ENCODE measurements at regions not wholly inside any gene's neighbourhood (a gene's known extent, or its start where the extent isn't known, plus 50 kb on each side); places are given as distances from the start of the nearest gene placed in this dataset.

DNA sequence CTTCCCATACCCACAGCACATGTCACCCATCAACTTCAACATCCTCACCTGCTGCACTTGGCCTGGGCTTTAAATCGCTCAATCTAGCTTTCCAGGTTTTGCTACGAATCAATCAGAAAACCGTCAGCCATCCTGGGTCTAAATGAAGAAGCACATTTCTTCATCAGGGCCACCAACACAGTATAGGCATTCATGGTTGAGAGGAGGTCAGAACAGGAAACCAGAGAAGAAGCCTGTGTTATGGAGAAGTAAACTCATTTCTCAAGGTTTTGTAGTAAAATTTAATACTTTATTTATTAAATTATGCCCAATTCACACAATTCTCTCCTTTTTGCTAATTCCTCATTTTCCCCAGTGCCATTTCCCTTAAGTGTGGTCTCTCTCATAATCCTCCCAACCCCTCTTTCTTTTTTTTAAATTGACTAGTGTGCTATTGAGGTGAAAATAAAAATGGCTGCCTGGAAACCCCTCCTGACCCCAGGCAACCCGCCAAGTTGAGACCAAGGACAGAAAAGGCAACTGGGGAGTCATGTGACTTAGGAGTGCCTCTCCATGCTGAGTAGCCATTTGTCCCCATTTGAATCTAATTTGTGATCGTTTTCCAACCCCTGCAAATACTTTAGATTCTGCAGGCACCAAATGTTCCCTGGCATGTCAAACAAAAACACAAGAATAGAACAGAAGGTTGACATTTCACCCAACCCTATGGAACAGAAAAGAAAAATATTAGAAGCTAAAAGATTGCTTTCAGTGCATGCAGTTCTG is 181.1 kb upstream of the NAMPT start:
- no peak for TF ChIP-seq POLR2A (IDR thresholded peaks at IDR 0.05; ENCODE audit: low read length)
- TF ChIP-seq GATA1 (IDR thresholded peaks at IDR 0.05; ENCODE audit: low read depth, low read length), result no peak

Data from erythroblast (primary cell).